HG03039 (cell line): ENCODE measurements at regions not wholly inside any gene's neighbourhood (a gene's known extent, or its start where the extent isn't known, plus 50 kb on each side); places are given as distances from the start of the nearest gene placed in this dataset.

Experiments used
- ATAC-seq: cut with Tn5 transposase; IDR thresholded peaks from one replicate; pipeline ENCODE4 v1.9.1; 2021; ENCODE audit warnings: mild to moderate bottlenecking, moderate library complexity; ENCODE audit not compliant: unreplicated experiment

GRCh38 chr4:122516376-122516775, 59.9 kb upstream of the IL2 start:
- ATAC-seq: no peak

- ATAC-seq: no peak
These were observed 58.1 kb upstream of the IL2 start for GRCh38 chr4:122514671-122515070.

- ATAC-seq: no peak
These were observed 55.9 kb upstream of the IL2 start for GRCh38 chr4:122512430-122512829.

DNA sequence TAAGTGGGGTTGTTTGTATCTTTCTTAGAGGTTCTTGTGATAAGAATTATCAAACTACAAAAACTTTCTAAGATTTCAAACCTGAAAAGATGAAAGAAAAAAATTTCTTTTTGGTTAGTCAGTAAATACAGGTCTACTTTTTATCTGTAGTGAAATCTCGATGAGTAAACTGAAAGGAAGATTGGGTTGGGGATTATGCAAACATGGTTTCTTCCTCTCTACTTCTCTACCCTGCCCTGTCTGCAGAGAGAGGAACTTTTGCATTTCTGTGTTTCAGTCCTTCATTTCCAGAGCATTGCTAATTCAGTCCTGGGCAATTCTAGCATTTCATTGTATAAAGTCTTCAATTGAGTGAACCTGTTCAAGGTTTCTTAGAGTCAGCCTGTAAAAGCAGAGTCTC, 51.6 kb upstream of the IL2 start:
- peak; percentile 52 for ATAC-seq
